ENCODE measurements at regions not wholly inside any gene's neighbourhood (a gene's known extent, or its start where the extent isn't known, plus 50 kb on each side); places are given as distances from the start of the nearest gene placed in this dataset.

DNA sequence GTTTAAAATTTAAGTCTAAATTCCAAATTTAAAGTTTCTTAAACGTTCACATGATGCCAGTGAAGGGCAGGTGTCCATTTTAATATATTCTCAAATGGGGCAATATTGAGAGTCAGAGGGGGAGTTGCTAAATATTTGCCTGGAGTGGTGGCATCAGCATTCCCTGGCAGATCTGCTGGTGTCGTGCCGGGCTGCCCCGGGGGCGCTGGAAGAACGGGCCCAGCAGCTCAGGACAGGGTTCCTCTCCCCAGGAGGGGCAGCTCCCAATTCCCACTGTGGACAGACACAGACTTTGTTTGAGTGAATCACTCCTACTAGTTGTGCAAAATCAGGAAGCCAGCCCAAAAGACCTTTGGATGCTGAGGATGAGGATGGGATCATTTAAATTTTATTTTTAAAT lies 468.7 kb upstream of the B3GAT1 start:
- Histone ChIP-seq H3K9me3 (replicated peaks in 1 of 3) (no peaks in the 10 kb centered on the region), H3K27me3 (peaks cover 3% of the 10 kb centered on the region), H3K4me3 (no peak overlapping the region), H3K4me1 (replicated peaks in 1 of 2) (no peaks in the 10 kb centered on the region), H3K36me3 (replicated peaks in 1 of 2) (no peaks in the 10 kb centered on the region), H3K27ac (no peak overlapping the region)
- intact Hi-C loops (cut with DNase I), result no loop called here
- 64 to 89% (median 73%) methylated on average over 3 to 6 of the region's 6 CpGs for WGBS, 4 donors
- TF ChIP-seq, protein P1, sequence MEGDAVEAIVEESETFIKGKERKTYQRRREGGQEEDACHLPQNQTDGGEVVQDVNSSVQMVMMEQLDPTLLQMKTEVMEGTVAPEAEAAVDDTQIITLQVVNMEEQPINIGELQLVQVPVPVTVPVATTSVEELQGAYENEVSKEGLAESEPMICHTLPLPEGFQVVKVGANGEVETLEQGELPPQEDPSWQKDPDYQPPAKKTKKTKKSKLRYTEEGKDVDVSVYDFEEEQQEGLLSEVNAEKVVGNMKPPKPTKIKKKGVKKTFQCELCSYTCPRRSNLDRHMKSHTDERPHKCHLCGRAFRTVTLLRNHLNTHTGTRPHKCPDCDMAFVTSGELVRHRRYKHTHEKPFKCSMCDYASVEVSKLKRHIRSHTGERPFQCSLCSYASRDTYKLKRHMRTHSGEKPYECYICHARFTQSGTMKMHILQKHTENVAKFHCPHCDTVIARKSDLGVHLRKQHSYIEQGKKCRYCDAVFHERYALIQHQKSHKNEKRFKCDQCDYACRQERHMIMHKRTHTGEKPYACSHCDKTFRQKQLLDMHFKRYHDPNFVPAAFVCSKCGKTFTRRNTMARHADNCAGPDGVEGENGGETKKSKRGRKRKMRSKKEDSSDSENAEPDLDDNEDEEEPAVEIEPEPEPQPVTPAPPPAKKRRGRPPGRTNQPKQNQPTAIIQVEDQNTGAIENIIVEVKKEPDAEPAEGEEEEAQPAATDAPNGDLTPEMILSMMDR (IDR thresholded peaks at IDR 0.05), result no peak
- TF ChIP-seq POLR2A (IDR thresholded peaks at IDR 0.05), result no peak
- no peak for DNase-seq

DNA sequence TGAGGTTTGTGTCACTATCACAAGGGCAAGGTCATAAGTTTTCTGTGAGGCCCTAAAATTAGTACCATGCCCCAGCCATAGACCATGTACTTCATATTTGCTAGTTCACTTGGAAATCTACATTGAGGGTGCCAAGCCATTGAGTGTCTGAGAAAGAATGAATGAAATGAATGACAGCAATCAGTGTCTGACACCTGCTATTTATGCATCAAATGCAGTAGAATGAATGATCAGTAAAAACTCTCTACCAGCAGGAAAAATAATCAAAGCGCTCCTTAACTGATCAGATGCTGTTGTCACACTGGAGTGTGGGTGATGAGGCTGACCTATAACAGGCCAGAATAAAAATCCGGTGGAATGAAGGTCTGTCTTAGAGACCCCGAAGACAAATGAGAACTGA lies 467.9 kb upstream of the B3GAT1 start:
- Histone ChIP-seq H3K27me3 (peaks cover 3% of the 10 kb centered on the region), H3K4me1 (replicated peaks in 1 of 2) (no peaks in the 10 kb centered on the region), H3K9me3 (replicated peaks in 1 of 3) (no peaks in the 10 kb centered on the region), H3K4me3 (no peak overlapping the region), H3K27ac (no peak overlapping the region), H3K36me3 (replicated peaks in 1 of 2) (no peaks in the 10 kb centered on the region)
- intact Hi-C loops (cut with DNase I), result no loop called here
- WGBS, 4 donors, result 79 to 88% (median 82%) methylated on average over 3 of the region's 3 CpGs
- no peak for TF ChIP-seq POLR2A (IDR thresholded peaks at IDR 0.05)
- TF ChIP-seq, protein P1 (IDR thresholded peaks at IDR 0.05), result no peak
- DNase-seq, result no peak

DNA sequence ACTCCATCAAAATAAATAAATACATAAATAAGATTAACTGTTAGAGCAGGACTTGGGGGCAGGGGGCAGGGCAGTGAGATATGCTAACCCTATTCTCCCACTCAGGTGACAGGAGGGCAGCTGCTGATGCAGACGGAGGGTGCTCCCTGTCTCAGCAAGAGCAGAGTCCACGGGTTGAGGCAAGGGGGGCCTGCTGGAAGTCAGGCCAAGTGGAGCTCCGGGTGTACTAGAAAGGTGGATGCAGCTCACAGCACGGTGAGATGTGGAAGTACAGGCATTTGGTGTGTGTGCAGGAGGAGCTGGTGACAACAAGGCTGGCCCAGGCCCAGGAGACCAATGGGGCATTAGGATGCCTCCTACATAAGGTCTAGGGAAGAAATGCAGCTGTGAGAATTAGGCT lies 467.3 kb upstream of the B3GAT1 start:
- H3K36me3 ChIP-seq (replicated peaks in 1 of 2), result no peaks in the 10 kb centered on the region
- no peaks in the 10 kb centered on the region for H3K9me3 ChIP-seq (replicated peaks in 1 of 3)
- 66 to 79% (median 76%) methylated on average over 4 of the region's 4 CpGs for WGBS, 4 donors
- no peaks in the 10 kb centered on the region for H3K4me1 ChIP-seq (replicated peaks in 1 of 2)
- H3K27me3 ChIP-seq, result peaks cover 3% of the 10 kb centered on the region
- intact Hi-C loops (cut with DNase I), result no loop called here
- H3K27ac ChIP-seq, result no peak overlapping the region
- TF ChIP-seq, protein P1 (IDR thresholded peaks at IDR 0.05), result no peak
- TF ChIP-seq POLR2A (IDR thresholded peaks at IDR 0.05), result no peak
- no peak overlapping the region for H3K4me3 ChIP-seq
- DNase-seq, result no peak

DNA sequence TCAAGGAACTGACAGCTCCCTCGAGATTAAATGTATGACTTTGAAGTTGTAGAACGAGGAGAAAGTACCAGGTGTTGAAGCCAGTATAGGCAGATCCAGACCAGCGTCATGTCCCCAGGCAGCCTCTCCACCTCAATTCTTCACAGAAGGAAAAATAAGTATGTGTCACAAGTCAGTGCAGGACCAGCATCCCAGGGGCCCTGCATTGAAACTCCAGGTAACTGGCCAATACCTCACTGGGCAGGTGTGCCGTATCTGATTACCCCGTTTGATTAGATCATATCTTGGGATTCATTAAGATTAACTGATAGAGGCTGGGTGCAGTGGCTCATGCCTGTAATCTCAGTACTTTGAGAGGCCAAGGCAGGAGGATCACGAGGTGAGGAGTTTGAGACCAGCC lies 466.7 kb upstream of the B3GAT1 start:
- intact Hi-C loops (cut with DNase I), result no loop called here
- WGBS, 4 donors, result 56 to 71% (median 63%) methylated on average over 6 of the region's 6 CpGs

More for the DNA sequence above, 466.7 kb upstream of the B3GAT1 start:
- TF ChIP-seq, protein P1 (IDR thresholded peaks at IDR 0.05), result no peak
- TF ChIP-seq POLR2A (IDR thresholded peaks at IDR 0.05), result no peak
- DNase-seq, result no peak
- Histone ChIP-seq H3K27ac (no peak overlapping the region), H3K27me3 (peaks cover 3% of the 10 kb centered on the region), H3K36me3 (replicated peaks in 1 of 2) (no peaks in the 10 kb centered on the region), H3K9me3 (replicated peaks in 1 of 3) (no peaks in the 10 kb centered on the region), H3K4me3 (no peak overlapping the region), H3K4me1 (replicated peaks in 1 of 2) (no peaks in the 10 kb centered on the region)

All from adrenal gland (tissue), 9 donors.